ENCODE measurements at regions not wholly inside any gene's neighbourhood (a gene's known extent, or its start where the extent isn't known, plus 50 kb on each side); places are given as distances from the start of the nearest gene placed in this dataset.
"Not testable (repeated sequence)": the region's sequence is repeated elsewhere in the genome, so short reads cannot be mapped to it uniquely, and the experiment has no call there.

GRCh38 chr7:125347269-125347668 lies 417.6 kb upstream of the POT1 start:
- intact Hi-C loops (cut with micrococcal nuclease): no loop called here
- no peaks in the 10 kb centered on the region for H3K4me1 Mint-ChIP-seq (ENCODE audit: low read depth)
- H3K27me3 Mint-ChIP-seq (ENCODE audit: low read depth): no peaks in the 10 kb centered on the region
- H3K27ac Mint-ChIP-seq: no peak overlapping the region
- H3K36me3 Mint-ChIP-seq (ENCODE audit: low read depth): no peaks in the 10 kb centered on the region
- CTCF ChIA-PET: no interaction called here
- H3K9me3 Mint-ChIP-seq: peaks cover 2% of the 10 kb centered on the region
- H3K4me3 Mint-ChIP-seq: no peak overlapping the region
- no peak for DNase-seq

GRCh38 chr7:125338110-125338509 lies 408.5 kb upstream of the POT1 start:
- intact Hi-C loops (cut with micrococcal nuclease): no loop called here
- H3K27ac Mint-ChIP-seq: no peak overlapping the region

GRCh38 chr7:125336326-125336725 lies 406.7 kb upstream of the POT1 start:
- H3K9me3 Mint-ChIP-seq: peaks cover 11% of the 10 kb centered on the region
- H3K4me1 Mint-ChIP-seq (ENCODE audit: low read depth): no peaks in the 10 kb centered on the region
- H3K27ac Mint-ChIP-seq: no peak overlapping the region
- no peak overlapping the region for H3K4me3 Mint-ChIP-seq
- CTCF ChIA-PET: no interaction called here
- no peaks in the 10 kb centered on the region for H3K36me3 Mint-ChIP-seq (ENCODE audit: low read depth)
- intact Hi-C loops (cut with micrococcal nuclease): no loop called here
- DNase-seq: no peak
- no peaks in the 10 kb centered on the region for H3K27me3 Mint-ChIP-seq (ENCODE audit: low read depth)

More at GRCh38 chr7:125338110-125338509, 408.5 kb upstream of the POT1 start:
- H3K9me3 Mint-ChIP-seq: peaks cover 5% of the 10 kb centered on the region
- no peaks in the 10 kb centered on the region for H3K36me3 Mint-ChIP-seq (ENCODE audit: low read depth)
- no peaks in the 10 kb centered on the region for H3K4me1 Mint-ChIP-seq (ENCODE audit: low read depth)
- DNase-seq: no peak
- H3K4me3 Mint-ChIP-seq: no peak overlapping the region
- H3K27me3 Mint-ChIP-seq (ENCODE audit: low read depth): no peaks in the 10 kb centered on the region
- CTCF ChIA-PET: no interaction called here

- H3K9me3 Mint-ChIP-seq: peaks cover 10% of the 10 kb centered on the region
- CTCF ChIA-PET: no interaction called here
- no peaks in the 10 kb centered on the region for H3K36me3 Mint-ChIP-seq (ENCODE audit: low read depth)
- H3K27me3 Mint-ChIP-seq (ENCODE audit: low read depth): no peaks in the 10 kb centered on the region
- H3K4me3 Mint-ChIP-seq: no peak overlapping the region
- DNase-seq: no peak
- no peaks in the 10 kb centered on the region for H3K4me1 Mint-ChIP-seq (ENCODE audit: low read depth)
- intact Hi-C loops (cut with micrococcal nuclease): no loop called here
- H3K27ac Mint-ChIP-seq: no peak overlapping the region
Measured at GRCh38 chr7:125326666-125327255, 397.1 kb upstream of the POT1 start.

DNA sequence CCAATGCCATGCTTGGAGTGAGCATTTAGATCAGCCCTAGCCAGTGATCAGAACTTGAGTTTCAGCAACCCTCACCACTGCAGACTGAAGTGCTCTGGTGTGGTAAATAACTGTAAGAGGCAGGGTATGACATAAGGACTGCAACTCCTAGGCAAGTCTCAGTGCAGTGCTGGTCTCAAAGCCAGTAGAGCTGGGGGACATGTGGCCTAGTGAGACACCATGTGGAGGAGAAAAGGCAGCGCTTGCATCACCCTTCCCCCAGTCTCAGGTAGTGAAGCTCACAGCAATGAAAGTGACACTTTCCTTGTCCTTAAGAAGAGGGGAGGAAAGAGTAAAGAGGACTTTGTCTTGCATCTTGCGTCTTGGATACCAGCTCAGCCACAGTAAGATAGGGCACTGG lies 386.8 kb upstream of the POT1 start:
- no peak overlapping the region for H3K27ac Mint-ChIP-seq
- no peaks in the 10 kb centered on the region for H3K27me3 Mint-ChIP-seq (ENCODE audit: low read depth)
- H3K9me3 Mint-ChIP-seq: peaks cover 5% of the 10 kb centered on the region
- CTCF ChIA-PET: no interaction called here
- intact Hi-C loops (cut with micrococcal nuclease): no loop called here
- peak; percentile 12 for DNase-seq
- no peaks in the 10 kb centered on the region for H3K36me3 Mint-ChIP-seq (ENCODE audit: low read depth)
- no peak overlapping the region for H3K4me3 Mint-ChIP-seq
- no peaks in the 10 kb centered on the region for H3K4me1 Mint-ChIP-seq (ENCODE audit: low read depth)

- H3K27me3 Mint-ChIP-seq (ENCODE audit: low read depth): no peaks in the 10 kb centered on the region
- H3K27ac Mint-ChIP-seq: no peak overlapping the region
- H3K36me3 Mint-ChIP-seq (ENCODE audit: low read depth): no peaks in the 10 kb centered on the region
- no peaks in the 10 kb centered on the region for H3K4me1 Mint-ChIP-seq (ENCODE audit: low read depth)
- intact Hi-C loops (cut with micrococcal nuclease): no loop called here
- H3K4me3 Mint-ChIP-seq: no peak overlapping the region
- CTCF ChIA-PET: no interaction called here
- no peak for DNase-seq
- peaks cover 3% of the 10 kb centered on the region for H3K9me3 Mint-ChIP-seq
Measured at GRCh38 chr7:125299003-125299765, 369.6 kb upstream of the POT1 start.

- CTCF ChIA-PET: no interaction called here
- no peak for DNase-seq
- Mint-ChIP-seq H3K4me3 (no peak overlapping the region), H3K27ac (no peak overlapping the region), H3K27me3 (ENCODE audit: low read depth) (no peaks in the 10 kb centered on the region), H3K4me1 (ENCODE audit: low read depth) (no peaks in the 10 kb centered on the region), H3K9me3 (peaks cover 2% of the 10 kb centered on the region), H3K36me3 (ENCODE audit: low read depth) (no peaks in the 10 kb centered on the region)
- intact Hi-C loops (cut with micrococcal nuclease): no loop called here
Measured at GRCh38 chr7:125279961-125280360, 350.3 kb upstream of the POT1 start.

- Mint-ChIP-seq H3K4me3 (no peak overlapping the region), H3K36me3 (ENCODE audit: low read depth) (no peaks in the 10 kb centered on the region), H3K9me3 (peaks cover 2% of the 10 kb centered on the region), H3K27ac (no peak overlapping the region), H3K27me3 (ENCODE audit: low read depth) (no peaks in the 10 kb centered on the region), H3K4me1 (ENCODE audit: low read depth) (no peaks in the 10 kb centered on the region)
- intact Hi-C loops (cut with micrococcal nuclease): no loop called here
- CTCF ChIA-PET: no interaction called here
- no peak for DNase-seq
Measured at GRCh38 chr7:125278318-125278717, 348.7 kb upstream of the POT1 start.

DNA sequence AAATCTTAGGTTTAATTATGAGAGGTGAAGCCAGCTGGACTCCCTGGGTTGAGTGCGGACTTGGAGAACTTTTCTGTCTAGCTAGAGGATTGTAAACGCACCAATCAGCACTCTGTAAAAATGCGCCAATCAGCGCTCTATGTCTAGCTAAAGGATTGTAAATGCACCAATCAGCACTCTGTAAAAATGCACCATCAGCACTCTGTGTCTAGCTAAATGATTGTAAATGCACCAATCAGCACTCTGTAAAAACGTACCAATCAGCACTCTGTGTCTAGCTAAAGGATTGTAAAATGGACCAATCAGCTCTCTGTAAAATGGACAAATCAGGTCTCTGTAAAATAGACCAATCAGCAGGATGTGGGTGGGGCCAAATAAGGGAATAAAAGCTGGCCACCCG lies 345.1 kb upstream of the POT1 start:
- DNase-seq; CTCF ChIA-PET; H3K4me3 Mint-ChIP-seq; H3K9me3 Mint-ChIP-seq; H3K4me1 Mint-ChIP-seq (ENCODE audit: low read depth); H3K27ac Mint-ChIP-seq; H3K27me3 Mint-ChIP-seq (ENCODE audit: low read depth); intact Hi-C loops (cut with micrococcal nuclease); H3K36me3 Mint-ChIP-seq (ENCODE audit: low read depth): not testable (repeated sequence)

DNA sequence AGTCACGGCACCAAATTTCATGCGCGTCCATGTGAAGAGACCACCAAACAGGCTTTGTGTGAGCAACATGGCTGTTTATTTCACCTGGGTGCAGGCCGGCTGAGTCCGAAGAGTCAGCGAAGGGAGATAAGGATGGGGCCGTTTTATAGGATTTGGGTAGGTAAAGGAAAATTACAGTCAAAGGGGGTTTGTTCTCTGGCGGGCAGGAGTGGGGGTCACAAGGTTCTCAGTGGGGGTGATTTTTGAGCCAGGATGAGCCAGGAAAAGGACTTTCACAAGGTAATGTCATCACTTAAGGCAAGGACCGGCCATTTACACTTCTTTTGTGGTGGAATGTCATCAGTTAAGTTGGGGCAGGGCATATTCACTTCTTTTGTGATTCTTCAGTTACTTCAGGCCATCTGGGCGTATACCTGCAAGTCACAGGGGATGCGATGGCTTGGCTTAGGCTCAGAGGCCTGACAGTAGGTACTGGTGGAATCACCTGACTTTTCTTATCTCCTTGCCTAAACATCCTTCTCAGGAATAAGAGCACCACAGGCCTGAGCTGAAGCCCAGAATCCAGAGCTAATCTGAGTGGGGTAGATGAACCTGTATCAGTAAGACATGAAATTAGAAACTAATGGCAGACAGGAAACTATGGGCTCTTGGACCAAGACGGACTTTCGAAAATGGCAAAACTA lies 334.7 kb upstream of the POT1 start:
- CTCF ChIA-PET; H3K27ac Mint-ChIP-seq; H3K9me3 Mint-ChIP-seq; H3K4me3 Mint-ChIP-seq; intact Hi-C loops (cut with micrococcal nuclease); DNase-seq; H3K36me3 Mint-ChIP-seq (ENCODE audit: low read depth); H3K4me1 Mint-ChIP-seq (ENCODE audit: low read depth); H3K27me3 Mint-ChIP-seq (ENCODE audit: low read depth): not testable (repeated sequence)

DNA sequence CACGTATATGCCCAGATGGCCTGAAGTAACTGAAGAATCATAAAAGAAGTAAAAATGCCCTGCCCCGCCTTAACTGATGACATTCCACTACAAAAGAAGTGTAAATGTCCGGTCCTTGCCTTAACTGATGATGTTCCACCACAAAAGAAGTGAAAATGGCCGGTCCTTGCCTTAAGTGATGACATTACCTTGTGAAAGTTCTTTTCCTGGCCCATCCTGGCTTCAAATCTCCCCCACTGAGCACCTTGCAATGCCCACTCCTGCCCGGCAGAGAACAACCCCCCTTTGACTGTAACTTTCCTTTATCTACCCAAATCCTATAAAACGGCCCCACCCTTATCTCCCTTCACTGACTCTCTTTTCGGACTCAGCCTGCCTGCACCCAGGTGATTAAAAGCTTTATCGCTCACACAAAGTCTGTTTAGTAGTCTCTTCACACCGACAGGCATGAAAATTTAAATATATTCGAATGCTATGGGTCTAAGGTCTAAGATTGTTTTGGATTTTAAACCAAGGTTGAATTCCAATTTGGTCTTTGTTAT lies 329.3 kb upstream of the POT1 start:
- H3K27ac Mint-ChIP-seq; H3K36me3 Mint-ChIP-seq (ENCODE audit: low read depth); intact Hi-C loops (cut with micrococcal nuclease); H3K4me3 Mint-ChIP-seq; H3K9me3 Mint-ChIP-seq; H3K4me1 Mint-ChIP-seq (ENCODE audit: low read depth); CTCF ChIA-PET; H3K27me3 Mint-ChIP-seq (ENCODE audit: low read depth); DNase-seq: not testable (repeated sequence)

DNA sequence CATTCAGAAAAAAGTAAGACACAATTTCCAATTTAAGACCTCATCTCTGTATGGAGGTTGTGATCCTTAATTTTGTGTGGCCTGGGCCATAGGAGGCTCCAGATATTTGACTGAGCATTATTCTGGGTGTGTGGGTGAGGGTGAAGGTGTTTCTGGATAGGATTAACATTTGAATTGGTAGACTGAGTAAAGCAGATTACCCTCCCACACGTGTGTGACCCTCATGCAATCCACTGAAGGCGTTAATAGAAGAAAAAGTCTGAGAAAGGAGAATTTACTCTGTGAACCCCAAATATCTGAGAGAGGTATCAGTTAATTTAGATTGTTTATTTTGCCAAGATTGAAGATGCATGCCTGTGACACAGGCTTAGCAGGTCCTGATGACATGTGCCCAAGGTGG lies 328.0 kb upstream of the POT1 start:
- Mint-ChIP-seq H3K27ac (no peak overlapping the region), H3K9me3 (no peaks in the 10 kb centered on the region), H3K4me1 (ENCODE audit: low read depth) (no peaks in the 10 kb centered on the region), H3K27me3 (ENCODE audit: low read depth) (no peaks in the 10 kb centered on the region), H3K36me3 (ENCODE audit: low read depth) (no peaks in the 10 kb centered on the region), H3K4me3 (no peak overlapping the region)
- intact Hi-C loops (cut with micrococcal nuclease): no loop called here
- DNase-seq: no peak
- CTCF ChIA-PET: interaction anchor here (0.6 to 0.7 kb wide), 2 partner anchors 13 to 334 kb away, joined by 3 to 5 read pairs; no protein-coding TSS in a partner anchor

DNA sequence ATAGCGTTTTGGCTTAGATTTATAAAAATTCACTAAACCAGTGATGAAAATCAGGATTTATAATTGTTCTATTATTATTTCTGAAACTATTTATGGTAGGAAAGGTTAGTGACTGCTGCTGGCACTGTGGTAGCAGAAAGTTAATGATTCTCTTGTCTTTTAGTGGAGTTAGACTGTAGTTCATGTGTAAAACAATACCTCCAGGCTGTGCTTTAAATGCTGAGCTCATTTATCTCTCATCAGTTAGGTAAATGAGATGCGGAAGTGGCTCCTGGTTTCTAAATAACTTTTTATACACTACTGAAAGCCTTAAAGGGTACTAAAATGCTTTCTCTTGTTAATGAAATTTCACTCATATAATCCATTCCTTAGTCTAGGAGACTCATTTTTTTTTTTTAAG lies 326.8 kb upstream of the POT1 start:
- H3K27me3 Mint-ChIP-seq (ENCODE audit: low read depth): no peaks in the 10 kb centered on the region

More for the DNA sequence above, 326.8 kb upstream of the POT1 start:
- Mint-ChIP-seq H3K4me3 (no peak overlapping the region), H3K27ac (no peak overlapping the region), H3K36me3 (ENCODE audit: low read depth) (no peaks in the 10 kb centered on the region), H3K9me3 (no peaks in the 10 kb centered on the region), H3K4me1 (ENCODE audit: low read depth) (no peaks in the 10 kb centered on the region)
- no peak for DNase-seq
- CTCF ChIA-PET: interaction anchor here (0.6 kb wide), 1 partner anchor 1172 kb away, joined by 3 read pairs; no protein-coding TSS in a partner anchor
- intact Hi-C loops (cut with micrococcal nuclease): no loop called here

Data from activated naive CD4-positive, alpha-beta T cell treated with anti-CD3 and anti-CD28 coated beads for 36 hours (primary cell).